Caco-2 (cell line): ENCODE measurements at regions not wholly inside any gene's neighbourhood (a gene's known extent, or its start where the extent isn't known, plus 50 kb on each side); places are given as distances from the start of the nearest gene placed in this dataset.

Source experiments
- BruUV-seq: library from RNA; stranded (reverse); fragments of 400-500 nt; replicated peaks from 2 replicates; lab custom pipeline; 2021; lab: Mats Ljungman, UMichigan
- CTCF ChIA-PET: fragments of 300-600 bp; sonication (Branson Sonifier 250); formaldehyde crosslinking; loops from one replicate; lab custom pipeline; 2022; ENCODE audit warnings: antibody characterized with exemption; lab: Charles Lee
- POLR2A ChIA-PET: fragments of 300-600 bp; sonication (Branson Sonifier 250); formaldehyde crosslinking; loops from one replicate; lab custom pipeline; 2022; ENCODE audit warnings: antibody characterized with exemption; lab: Charles Lee
- DNase-seq, 2 experiments: peaks; one replicate each; pipeline versions ENCODE4 v3.0.0 to v3.0.0-alpha.2; 2020 to 2022
- H3K27me3 ChIP-seq: replicated peaks from 2 replicates; pipeline ENCODE4 v1.6.0; 2011; ENCODE audit warnings: low read length; ENCODE audit not compliant: control insufficient read depth, insufficient read depth
- H3K36me3 ChIP-seq: 2 replicates; pipeline ENCODE4 v1.5.1; 2011; ENCODE audit warnings: low read length; ENCODE audit not compliant: control insufficient read depth, insufficient read depth
- H3K4me1 ChIP-seq: fragments of 250-450 bp; sonication (Bioruptor Pico); 2 replicates; pipeline ENCODE4 v1.5.1; 2020; ENCODE audit warnings: mild to moderate bottlenecking
- H3K4me3 ChIP-seq: 2 replicates; pipeline ENCODE4 v1.5.1; 2011; ENCODE audit warnings: low read depth, mild to moderate bottlenecking, control low read depth, low read length
- H3K9me3 ChIP-seq: fragments of 250-450 bp; sonication (Bioruptor Pico); 2 replicates; pipeline ENCODE4 v1.5.1; 2020; ENCODE audit warnings: mild to moderate bottlenecking, moderate library complexity
- H3K27ac Mint-ChIP-seq: one replicate; pipeline ENCODE4 v1.8.0; 2022; ENCODE audit warnings: mixed read lengths; ENCODE audit not compliant: unreplicated experiment
- H3K27me3 Mint-ChIP-seq: one replicate; pipeline ENCODE4 v1.8.0; 2022; ENCODE audit warnings: mixed read lengths; ENCODE audit not compliant: insufficient read depth, unreplicated experiment
- H3K36me3 Mint-ChIP-seq: one replicate; pipeline ENCODE4 v1.8.0; 2022; ENCODE audit warnings: mild to moderate bottlenecking, mixed read lengths; ENCODE audit not compliant: insufficient read depth, unreplicated experiment
- H3K4me1 Mint-ChIP-seq: one replicate; pipeline ENCODE4 v1.8.0; 2022; ENCODE audit warnings: low read depth, mixed read lengths; ENCODE audit not compliant: unreplicated experiment
- H3K4me3 Mint-ChIP-seq: one replicate; pipeline ENCODE4 v1.8.0; 2022; ENCODE audit warnings: mild to moderate bottlenecking, moderate library complexity, mixed read lengths; ENCODE audit not compliant: unreplicated experiment
- H3K9me3 Mint-ChIP-seq: one replicate; pipeline ENCODE4 v1.8.0; 2022; ENCODE audit warnings: mixed read lengths; ENCODE audit not compliant: unreplicated experiment
- CTCF ChIP-seq, 2 experiments: fragments of 200-600 bp in 1 of 2; IDR thresholded peaks; 1 replicate in 1 of 2; 2 replicates in 1 of 2; pipeline versions ENCODE4 v1.5.1 to v1.8.0; 2011 to 2022; ENCODE audit warnings: antibody characterized with exemption in 1 of 2, control low read depth in 1 of 2, inconsistent platforms in 1 of 2, low read depth in 1 of 2, low read length in 1 of 2, mild to moderate bottlenecking in 1 of 2, moderate library complexity in 1 of 2; ENCODE audit not compliant: insufficient read depth in 1 of 2, severe bottlenecking in 1 of 2, unreplicated experiment in 1 of 2
- intact Hi-C: fragments of 100-400 bp; cut with micrococcal nuclease; formaldehyde crosslinking; loops from one replicate; pipeline ENCODE4 v1.10.0; 2022; ENCODE audit not compliant: unreplicated experiment

- ChIA-PET CTCF (no interaction called here), POLR2A (no interaction called here)
- Histone ChIP-seq H3K4me3 (no peak overlapping the region), H3K4me1 (peaks cover 30% of the 10 kb centered on the region), H3K27me3 (no peaks in the 10 kb centered on the region), H3K9me3 (no peaks in the 10 kb centered on the region), H3K36me3 (no peaks in the 10 kb centered on the region)
- BruUV-seq = no TSS peak
- Mint-ChIP-seq H3K4me3 (no peak overlapping the region), H3K36me3 (no peaks in the 10 kb centered on the region), H3K27me3 (no peaks in the 10 kb centered on the region), H3K4me1 (peaks cover 28% of the 10 kb centered on the region), H3K27ac (no peak overlapping the region), H3K9me3 (no peaks in the 10 kb centered on the region)
- intact Hi-C loops = no loop called here
- DNase-seq = no peak
- no peak for TF ChIP-seq CTCF (IDR thresholded peaks at IDR 0.05; ENCODE audit: insufficient read depth in 1 of 2, low read depth in 1 of 2, low read length in 1 of 2, severe bottlenecking in 1 of 2, unreplicated experiment in 1 of 2)
Observed at GRCh38 chr1:8083739-8084484, 57.8 kb upstream of the ERRFI1 start.

- H3K36me3 Mint-ChIP-seq = no peaks in the 10 kb centered on the region
- H3K4me1 Mint-ChIP-seq = peaks cover 38% of the 10 kb centered on the region
Observed at GRCh38 chr1:8082945-8083344, 56.8 kb upstream of the ERRFI1 start.

DNA sequence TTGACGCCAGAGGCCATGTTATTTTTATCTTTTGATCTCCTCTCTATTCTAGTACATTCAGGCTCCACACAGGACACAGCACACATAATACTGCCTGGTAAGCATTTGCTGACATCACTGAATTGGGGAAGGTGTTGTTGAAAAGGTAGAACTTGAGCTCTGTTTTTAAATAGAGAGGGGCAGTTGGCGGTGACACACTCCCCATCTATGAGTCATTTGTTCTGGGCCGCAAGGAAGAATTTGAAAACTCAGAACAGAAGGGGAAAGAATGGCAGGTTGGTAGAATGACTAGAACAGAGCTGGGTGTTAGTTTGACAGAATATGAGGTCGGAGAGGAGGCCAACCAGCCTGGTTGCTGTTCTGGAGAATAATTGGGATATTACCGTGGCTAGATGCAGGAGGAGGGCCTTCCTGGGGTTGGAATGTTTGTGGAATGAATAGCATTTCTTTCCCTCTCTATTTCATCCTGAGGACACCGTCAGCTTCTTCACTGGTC, 52.1 kb upstream of the ERRFI1 start:
- peak overlapping the region; percentile 43 for H3K4me3 Mint-ChIP-seq
- H3K36me3 Mint-ChIP-seq = no peaks in the 10 kb centered on the region
- ChIA-PET CTCF (interaction anchor here (0.6 kb wide), 1 partner anchor 95 kb away, joined by 4 read pairs; no protein-coding TSS in a partner anchor), POLR2A (interaction anchor here (1.2 kb wide), 1 partner anchor 17 kb away, joined by 4 read pairs; no protein-coding TSS in a partner anchor)
- no peak for TF ChIP-seq CTCF (IDR thresholded peaks at IDR 0.05; ENCODE audit: insufficient read depth in 1 of 2, low read depth in 1 of 2, low read length in 1 of 2, severe bottlenecking in 1 of 2, unreplicated experiment in 1 of 2)
- no TSS peak for BruUV-seq
- no peak for DNase-seq
- peaks cover 64% of the 10 kb centered on the region for H3K4me1 ChIP-seq
- peak overlapping the region; percentile 84 for H3K27ac Mint-ChIP-seq
- H3K9me3 ChIP-seq = no peaks in the 10 kb centered on the region
- H3K9me3 Mint-ChIP-seq = no peaks in the 10 kb centered on the region
- H3K27me3 Mint-ChIP-seq = no peaks in the 10 kb centered on the region
- H3K27me3 ChIP-seq = no peaks in the 10 kb centered on the region
- no peaks in the 10 kb centered on the region for H3K36me3 ChIP-seq
- intact Hi-C loops = loop anchor here (5.0 kb wide), 2 partner anchors 44 to 51 kb away; partner anchors contain the start of gene ERRFI1
- peaks cover 50% of the 10 kb centered on the region for H3K4me1 Mint-ChIP-seq
- no peak overlapping the region for H3K4me3 ChIP-seq

More at GRCh38 chr1:8082945-8083344, 56.8 kb upstream of the ERRFI1 start:
- CTCF ChIA-PET = interaction anchor here (0.7 kb wide), 1 partner anchor 23 kb away, joined by 9 read pairs; no protein-coding TSS in a partner anchor
- Histone ChIP-seq H3K9me3 (no peaks in the 10 kb centered on the region), H3K36me3 (no peaks in the 10 kb centered on the region), H3K4me1 (peaks cover 40% of the 10 kb centered on the region), H3K4me3 (no peak overlapping the region), H3K27me3 (no peaks in the 10 kb centered on the region)
- H3K4me3 Mint-ChIP-seq = no peak overlapping the region
- no peaks in the 10 kb centered on the region for H3K9me3 Mint-ChIP-seq
- DNase-seq = no peak
- TF ChIP-seq CTCF (IDR thresholded peaks at IDR 0.05; ENCODE audit: insufficient read depth in 1 of 2, low read depth in 1 of 2, low read length in 1 of 2, severe bottlenecking in 1 of 2, unreplicated experiment in 1 of 2) = no peak
- intact Hi-C loops = no loop called here
- H3K27me3 Mint-ChIP-seq = no peaks in the 10 kb centered on the region
- POLR2A ChIA-PET = no interaction called here
- no peak overlapping the region for H3K27ac Mint-ChIP-seq
- no TSS peak for BruUV-seq
